K562 (cell line): ENCODE measurements at regions not wholly inside any gene's neighbourhood (a gene's known extent, or its start where the extent isn't known, plus 50 kb on each side); places are given as distances from the start of the nearest gene placed in this dataset.
A peak's percentile ranks its signal among the peaks of the same experiment; 100 is the strongest.

Experiments used
- ATAC-seq: fragments of 200-7000 bp; cut with Tn5 transposase; 3 replicates; pipeline ENCODE4 v1.9.1; 2020; ENCODE audit warnings: moderate library complexity
- BruUV-seq: library from RNA; stranded (reverse); fragments of 400-500 nt; replicated peaks from 2 replicates; lab custom pipeline; 2021; lab: Mats Ljungman, UMichigan
- CTCF ChIA-PET: fragments of 300-600 bp; formaldehyde crosslinking; extraction: SDS; loops from one replicate; lab custom pipeline; 2021; ENCODE audit warnings: low intra/inter-chr PET ratio; lab: Yijun Ruan, JAX
- POLR2A ChIA-PET: fragments of 300-600, 350-650 bp; sonication (Branson Sonifier 250); formaldehyde crosslinking; extraction: SDS; loops from one replicate; lab custom pipeline; 2021; ENCODE audit warnings: antibody characterized with exemption, inconsistent platforms; lab: Yijun Ruan, JAX
- DNase-seq, 4 experiments: peaks; one replicate each; pipeline versions ENCODE4 v3.0.0 to v3.0.0-alpha.2; 2011 to 2018; ENCODE audit warnings: low spot score in 3 of 4, mixed read lengths in 3 of 4; ENCODE audit errors: extremely low read depth in 1 of 4
- FAIRE-seq: peaks from 2 replicates; lab custom pipeline; 2011; peaks lifted over from hg19 to GRCh38; lab: Jason Lieb, UNC
- H2AFZ ChIP-seq: 2 replicates; pipeline ENCODE4 v1.6.0; 2011; ENCODE audit warnings: low read depth, low read length, control low read depth, inconsistent platforms
- H3K27ac ChIP-seq: fragments of 200-600 bp; 3 replicates; pipeline ENCODE4 v1.8.0; 2011; ENCODE audit warnings: low read depth, mild to moderate bottlenecking, control low read depth, inconsistent platforms, low read length, moderate library complexity, mixed read lengths; ENCODE audit errors: extremely low read depth
- H3K27me3 ChIP-seq, 2 experiments: fragments of 300-600 bp in 1 of 2; 2 replicates in 1 of 2; 3 replicates in 1 of 2; pipeline versions ENCODE4 v1.6.0 to v1.8.0; 2011; ENCODE audit warnings: inconsistent platforms in 2 of 2, low read length in 2 of 2, mild to moderate bottlenecking in 1 of 2, mixed read lengths in 1 of 2, moderate library complexity in 1 of 2; ENCODE audit not compliant: control insufficient read depth in 2 of 2, insufficient read depth in 2 of 2
- H3K36me3 ChIP-seq: fragments of 300-600 bp; 3 replicates; pipeline ENCODE4 v1.8.0; 2011; ENCODE audit warnings: mild to moderate bottlenecking, low read length, inconsistent platforms; ENCODE audit not compliant: control insufficient read depth, insufficient read depth
- H3K4me1 ChIP-seq, 2 experiments: fragments of 200-600 bp in 1 of 2; replicated peaks in 1 of 2; 2 replicates in 1 of 2; 3 replicates in 1 of 2; pipeline versions ENCODE4 v1.5.1 to v1.8.0; 2011; ENCODE audit warnings: inconsistent platforms in 2 of 2, low read length in 2 of 2, mild to moderate bottlenecking in 1 of 2, mixed read lengths in 1 of 2, moderate library complexity in 1 of 2; ENCODE audit not compliant: control insufficient read depth in 2 of 2, insufficient read depth in 2 of 2
- H3K4me2 ChIP-seq: 2 replicates; pipeline ENCODE4 v1.6.1; 2011; ENCODE audit warnings: low read length, control low read depth, inconsistent platforms, mixed read lengths; ENCODE audit not compliant: insufficient read depth
- H3K4me3 ChIP-seq: fragments of 200-600 bp; sonication (generic), shearing (Covaris generic); 2 replicates; pipeline ENCODE4 v1.5.1; 2016; ENCODE audit warnings: control low read depth, inconsistent platforms
- H3K79me2 ChIP-seq: fragments of 200-600 bp; 3 replicates; pipeline ENCODE4 v1.8.0; 2011; ENCODE audit warnings: low read length, inconsistent platforms; ENCODE audit not compliant: control insufficient read depth, insufficient read depth
- H3K9ac ChIP-seq, 2 experiments: 2 replicates each; pipeline versions ENCODE4 v1.6.0 to v1.6.1; 2011; ENCODE audit warnings: low read depth in 2 of 2, low read length in 2 of 2, control low read depth in 1 of 2, inconsistent platforms in 1 of 2, mild to moderate bottlenecking in 1 of 2, mixed read lengths in 1 of 2; ENCODE audit not compliant: insufficient read depth in 1 of 2
- H3K9me1 ChIP-seq: one replicate; pipeline ENCODE4 v1.6.0; 2011; ENCODE audit warnings: inconsistent platforms, mild to moderate bottlenecking, low read length, moderate library complexity; ENCODE audit not compliant: control insufficient read depth, insufficient read depth
- H3K9me3 ChIP-seq: replicated peaks from 2 replicates; pipeline ENCODE4 v1.5.1; 2011; ENCODE audit warnings: low read depth, low read length, inconsistent platforms; ENCODE audit not compliant: control insufficient read depth, insufficient read depth
- H4K20me1 ChIP-seq: replicated peaks from 2 replicates; pipeline ENCODE4 v1.6.1; 2011; ENCODE audit warnings: low read length, inconsistent platforms, mixed read lengths; ENCODE audit not compliant: control insufficient read depth, insufficient read depth
- ELF4 ChIP-seq: fragments of 450-650 bp; formaldehyde crosslinking; IDR thresholded peaks from 2 replicates; pipeline ENCODE4 v1.4.0; 2022; ENCODE audit warnings: missing genetic modification characterization
- MYC ChIP-seq, 2 experiments: fragments of 250-450 bp in 1 of 2; sonication (Bioruptor Pico) in 1 of 2; IDR thresholded peaks; 2 replicates each; pipeline versions ENCODE4 v1.5.1 to v1.6.1; 2012 to 2021; ENCODE audit warnings: low read depth in 2 of 2, borderline replicate concordance in 1 of 2, improper control_type of control experiment in 1 of 2, low read length in 1 of 2, mild to moderate bottlenecking in 1 of 2, moderate library complexity in 1 of 2
- NCOA1 ChIP-seq: fragments of 450-650 bp; IDR thresholded peaks from 2 replicates; pipeline ENCODE4 v1.6.1; 2016; ENCODE audit warnings: low read depth
- NR2C2 ChIP-seq, 2 experiments: fragments of 200-800 bp in 1 of 2; sonication (Bioruptor generic) in 1 of 2; sonication (generic) in 1 of 2; formaldehyde crosslinking in 1 of 2; IDR thresholded peaks; 2 replicates each; pipeline versions ENCODE4 v1.6.1 to v1.8.0; 2016 to 2022; ENCODE audit warnings: mild to moderate bottlenecking in 1 of 2, missing compliant biosample characterization in 1 of 2, missing genetic modification characterization in 1 of 2, missing genetic modification reagents in 1 of 2
- NUFIP1 ChIP-seq: fragments of 450-650 bp; IDR thresholded peaks from 2 replicates; pipeline ENCODE4 v1.6.1; 2018; ENCODE audit not compliant: partially characterized antibody
- PYGO2 ChIP-seq: fragments of 450-650 bp; IDR thresholded peaks from 2 replicates; pipeline ENCODE4 v1.6.1; 2016; ENCODE audit warnings: mild to moderate bottlenecking, missing genetic modification characterization, moderate library complexity, missing compliant biosample characterization
- RAD51 ChIP-seq: fragments of 450-650 bp; IDR thresholded peaks from 2 replicates; pipeline ENCODE4 v1.7.1; 2016; ENCODE audit warnings: low read depth, mild to moderate bottlenecking, borderline replicate concordance
- SAP30 ChIP-seq: fragments of 200-600 bp; sonication (generic); IDR thresholded peaks from 2 replicates; pipeline ENCODE4 v1.6.1; 2012; ENCODE audit warnings: borderline replicate concordance, low read depth, mild to moderate bottlenecking, moderate library complexity, low read length, control low read depth, inconsistent platforms; ENCODE audit not compliant: insufficient read depth, poor library complexity, severe bottlenecking
- STAG1 ChIP-seq: sonication (generic); formaldehyde crosslinking; IDR thresholded peaks from 2 replicates; pipeline ENCODE4 v1.5.0; 2020; ENCODE audit warnings: missing genetic modification reagents, borderline replicate concordance
- ZNF324 ChIP-seq: fragments of 250-450 bp; sonication (Bioruptor Pico); IDR thresholded peaks from 2 replicates; pipeline ENCODE4 v1.4.0; 2020; ENCODE audit warnings: mild to moderate bottlenecking
- ZNF431 ChIP-seq: sonication (generic); formaldehyde crosslinking; IDR thresholded peaks from 2 replicates; pipeline ENCODE4 v1.8.0; 2022; ENCODE audit warnings: mild to moderate bottlenecking, missing genetic modification reagents
- WGBS: fragments of 100-300 bp; shearing (Covaris generic); methylation state at CpG from one replicate; pipeline ENCODE4 v1.1.6; 2016; ENCODE audit warnings: low coverage, mixed read lengths; ENCODE audit not compliant: insufficient coverage; ENCODE audit errors: missing lambda C conversion rate; 5-methylcytosine and 5-hydroxymethylcytosine counted together
- in situ Hi-C: fragments of 300-500 bp; cut with MboI; formaldehyde crosslinking; loops from 4 replicates; pipeline ENCODE4 v1.15.0; 2018; ENCODE audit warnings: inconsistent platforms, mixed read lengths
- intact Hi-C: fragments of 100-400 bp; cut with micrococcal nuclease; formaldehyde crosslinking; loops from 2 replicates; pipeline ENCODE4 v1.14.2; 2022
- TF ChIP-seq, protein P1 (sequence below): fragments of 250-450 bp; sonication (Bioruptor Pico); IDR thresholded peaks from 2 replicates; pipeline ENCODE4 v1.8.0; 2021; ENCODE audit warnings: mild to moderate bottlenecking, moderate library complexity

- no peak for ATAC-seq
These were observed 471.3 kb downstream of the MAT2B start for GRCh38 chr5:163976696-163977095.

GRCh38 chr5:163978897-163979296, 473.5 kb downstream of the MAT2B start:
- H2AFZ ChIP-seq, result no peak overlapping the region
- intact Hi-C loops (no loop called here), in situ Hi-C loops (no loop called here)
- H3K27ac ChIP-seq, result no peak overlapping the region
- POLR2A ChIA-PET, result no interaction called here
- no peaks in the 10 kb centered on the region for H3K9me3 ChIP-seq
- no peak overlapping the region for H3K4me2 ChIP-seq
- H3K9ac ChIP-seq, result no peak overlapping the region
- FAIRE-seq (no peak), ATAC-seq (peak; percentile 65; the same call in 2 of the 3 replicates), DNase-seq (peak in 1 of 4 experiments; percentile 6)
- TF ChIP-seq MYC (IDR thresholded peaks at IDR 0.05; ENCODE audit: low read depth, low read length) (no peak), MYC (CRISPR knock-in tag; IDR thresholded peaks at IDR 0.05; ENCODE audit: borderline replicate concordance, low read depth) (no peak), NCOA1 (no peak), ZNF324 (CRISPR knock-in tag) (no peak), STAG1 (CRISPR knock-in tag) (peak; percentile 11; the same call in 1 of the 2 replicates), ELF4 (CRISPR knock-in tag) (no peak), SAP30 (no peak), ZNF431 (no peak)
- H3K27me3 ChIP-seq, result no peaks in the 10 kb centered on the region
- CTCF ChIA-PET, result no interaction called here
- no peaks in the 10 kb centered on the region for H3K79me2 ChIP-seq
- 2% methylated on average over 5 of the region's 5 CpGs for WGBS
- no peaks in the 10 kb centered on the region for H3K4me1 ChIP-seq
- H3K36me3 ChIP-seq, result no peaks in the 10 kb centered on the region
- H4K20me1 ChIP-seq, result no peaks in the 10 kb centered on the region
- H3K4me3 ChIP-seq, result no peak overlapping the region
- BruUV-seq, result no TSS peak
- no peaks in the 10 kb centered on the region for H3K9me1 ChIP-seq

More at GRCh38 chr5:163976696-163977095, 471.3 kb downstream of the MAT2B start:
- H3K79me2 ChIP-seq, result no peaks in the 10 kb centered on the region
- DNase-seq (no peak), FAIRE-seq (no peak)
- H3K9me3 ChIP-seq, result no peaks in the 10 kb centered on the region
- 5% methylated on average over 3 of the region's 3 CpGs for WGBS
- no peak overlapping the region for H2AFZ ChIP-seq
- H3K36me3 ChIP-seq, result no peaks in the 10 kb centered on the region
- intact Hi-C loops, result no loop called here
- no peak overlapping the region for H3K27ac ChIP-seq
- CTCF ChIA-PET, result no interaction called here
- no peak overlapping the region for H3K4me3 ChIP-seq
- H3K27me3 ChIP-seq, result no peaks in the 10 kb centered on the region
- POLR2A ChIA-PET, result no interaction called here
- no TSS peak for BruUV-seq
- no peak overlapping the region for H3K9ac ChIP-seq
- no peak overlapping the region for H3K4me2 ChIP-seq
- no peaks in the 10 kb centered on the region for H4K20me1 ChIP-seq
- in situ Hi-C loops, result no loop called here
- TF ChIP-seq NUFIP1, result no peak
- no peak for TF ChIP-seq PYGO2 (tag)
- TF ChIP-seq, protein P1, sequence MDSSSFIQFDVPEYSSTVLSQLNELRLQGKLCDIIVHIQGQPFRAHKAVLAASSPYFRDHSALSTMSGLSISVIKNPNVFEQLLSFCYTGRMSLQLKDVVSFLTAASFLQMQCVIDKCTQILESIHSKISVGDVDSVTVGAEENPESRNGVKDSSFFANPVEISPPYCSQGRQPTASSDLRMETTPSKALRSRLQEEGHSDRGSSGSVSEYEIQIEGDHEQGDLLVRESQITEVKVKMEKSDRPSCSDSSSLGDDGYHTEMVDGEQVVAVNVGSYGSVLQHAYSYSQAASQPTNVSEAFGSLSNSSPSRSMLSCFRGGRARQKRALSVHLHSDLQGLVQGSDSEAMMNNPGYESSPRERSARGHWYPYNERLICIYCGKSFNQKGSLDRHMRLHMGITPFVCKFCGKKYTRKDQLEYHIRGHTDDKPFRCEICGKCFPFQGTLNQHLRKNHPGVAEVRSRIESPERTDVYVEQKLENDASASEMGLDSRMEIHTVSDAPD (CRISPR knock-in tag), result no peak
- no peak for TF ChIP-seq RAD51
- TF ChIP-seq NR2C2 (CRISPR knock-in tag; IDR thresholded peaks at IDR 0.05), result no peak
- TF ChIP-seq NR2C2 (tag; IDR thresholded peaks at IDR 0.05), result no peak
- H3K9me1 ChIP-seq, result no peaks in the 10 kb centered on the region
- H3K4me1 ChIP-seq, result no peaks in the 10 kb centered on the region
